IPS-11a (cell line): ENCODE measurements at regions not wholly inside any gene's neighbourhood (a gene's known extent, or its start where the extent isn't known, plus 50 kb on each side); places are given as distances from the start of the nearest gene placed in this dataset.

Experiments
- H3K4me3 ChIP-seq: one replicate; pipeline ENCODE4 v1.5.1; 2013; ENCODE audit warnings: low read depth, low read length, control low read depth

- H3K4me3 ChIP-seq: no peak overlapping the region
Observed at GRCh38 chrX:4754878-4755604, 1041.6 kb upstream of the PRKX start.

GRCh38 chrX:4741024-4741423, 1027.6 kb upstream of the PRKX start:
- no peak overlapping the region for H3K4me3 ChIP-seq

- no peak overlapping the region for H3K4me3 ChIP-seq
Observed at GRCh38 chrX:4735299-4735698, 1021.9 kb upstream of the PRKX start.

DNA sequence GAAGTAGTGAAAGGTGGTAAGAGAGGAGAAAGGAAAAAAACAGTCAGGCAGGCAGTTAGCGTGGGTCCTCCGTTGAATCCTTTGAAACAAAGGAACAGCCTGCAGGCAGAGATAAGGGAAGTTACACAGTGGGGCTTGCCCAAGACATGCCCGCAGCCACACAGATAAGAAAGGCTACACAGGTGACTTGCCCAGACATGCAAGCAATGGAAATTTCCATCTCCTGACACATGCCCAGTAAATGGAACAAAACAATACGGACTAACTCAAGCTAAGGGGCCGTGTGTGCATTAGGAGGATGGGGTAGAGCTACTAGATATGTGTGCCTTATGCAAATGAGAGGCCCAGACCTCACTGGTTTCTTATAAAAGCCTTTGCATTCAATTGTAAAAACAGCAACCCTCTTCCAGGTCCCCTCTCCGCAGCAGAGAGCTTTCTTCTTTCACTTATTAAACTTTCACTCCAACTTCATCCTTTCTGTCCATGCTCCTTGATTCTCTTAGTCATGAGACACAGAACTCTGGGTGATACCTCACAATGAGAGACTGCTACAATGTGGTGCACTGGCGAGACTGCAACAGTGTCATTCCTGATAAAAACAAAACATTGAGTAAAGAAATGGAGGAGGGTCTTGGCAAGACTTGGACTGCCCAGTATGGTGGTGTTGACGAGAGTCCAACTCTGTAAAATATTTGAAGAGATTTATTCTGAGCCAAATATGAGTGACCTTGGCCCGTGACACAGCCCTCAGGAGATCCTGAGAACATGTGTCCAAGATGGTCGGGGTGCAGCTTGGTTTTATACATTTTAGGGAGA, 997.4 kb upstream of the PRKX start:
- H3K4me3 ChIP-seq: no peak overlapping the region

DNA sequence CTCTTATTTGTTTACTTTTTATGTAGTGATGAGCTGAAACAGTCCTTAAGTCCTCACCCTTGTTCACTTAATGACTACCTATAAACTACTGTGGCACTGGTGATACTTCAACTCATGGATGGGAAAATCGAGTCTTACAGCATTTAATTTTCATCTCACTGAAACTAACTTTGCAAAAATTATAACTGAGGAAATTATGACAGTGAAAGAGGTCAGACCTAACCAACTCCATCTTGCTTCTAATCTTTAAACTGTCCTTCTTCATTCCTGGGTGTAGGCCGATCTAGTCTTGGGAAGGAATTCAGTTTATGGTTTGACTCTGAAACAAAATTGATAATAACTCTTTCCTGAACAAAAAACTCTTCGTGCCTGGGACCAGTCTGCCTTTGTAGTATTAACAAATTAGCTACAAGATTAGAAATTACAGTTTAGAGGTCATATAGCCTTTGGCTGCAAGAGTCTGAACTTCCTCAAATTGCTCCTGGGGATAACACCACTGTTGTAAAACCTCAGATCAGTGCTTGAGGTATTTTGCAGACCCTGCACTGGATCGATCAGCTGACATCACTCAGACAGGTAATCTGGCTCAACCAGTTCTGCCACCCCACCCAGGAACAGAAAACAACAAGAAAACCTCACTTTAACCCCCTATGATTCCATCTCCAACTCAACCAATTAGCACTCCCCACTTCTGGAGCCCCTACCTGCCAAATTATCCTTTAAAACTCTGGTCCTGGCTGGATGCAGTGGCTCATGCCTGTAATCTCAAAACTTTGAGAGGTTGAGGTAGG, 995.7 kb upstream of the PRKX start:
- H3K4me3 ChIP-seq: no peak overlapping the region

DNA sequence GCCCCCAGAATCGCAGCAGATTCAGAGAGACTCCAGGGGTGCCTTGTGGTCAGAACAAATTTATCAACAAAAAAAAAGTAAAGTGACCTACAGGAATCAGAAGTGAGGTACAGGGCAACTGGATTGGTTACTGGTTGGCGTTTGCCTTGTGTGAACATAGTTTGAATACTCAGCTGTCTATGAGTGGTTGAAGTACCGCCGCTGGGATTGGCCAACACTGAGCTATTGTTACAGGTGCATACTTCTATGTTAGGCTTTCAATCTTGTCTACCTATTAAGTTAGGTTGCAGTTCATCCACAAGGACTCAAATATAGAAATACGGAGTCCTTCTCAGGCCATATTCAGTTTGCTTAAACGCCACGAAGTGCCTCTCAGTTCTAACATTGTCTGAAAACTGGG, 993.5 kb upstream of the PRKX start:
- no peak overlapping the region for H3K4me3 ChIP-seq

DNA sequence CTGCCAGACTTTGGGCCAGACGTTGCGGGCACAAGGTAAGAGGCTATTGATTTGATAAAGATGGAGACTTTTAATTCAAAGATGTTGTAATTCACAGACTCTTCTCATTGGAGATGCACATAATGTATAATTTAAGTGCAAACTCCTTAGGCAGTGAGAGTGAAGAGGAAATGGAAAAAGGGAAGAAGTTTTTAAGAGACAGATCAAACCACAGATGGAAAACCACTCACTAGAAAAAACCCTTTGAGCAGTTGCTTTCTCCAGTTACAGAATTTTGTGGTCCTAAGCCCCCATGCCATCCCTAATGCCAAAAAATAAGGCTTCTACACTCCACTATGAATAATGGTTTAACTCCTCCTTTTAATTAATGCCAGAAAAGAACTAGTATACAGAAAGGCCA, 977.1 kb upstream of the PRKX start:
- no peak overlapping the region for H3K4me3 ChIP-seq

DNA sequence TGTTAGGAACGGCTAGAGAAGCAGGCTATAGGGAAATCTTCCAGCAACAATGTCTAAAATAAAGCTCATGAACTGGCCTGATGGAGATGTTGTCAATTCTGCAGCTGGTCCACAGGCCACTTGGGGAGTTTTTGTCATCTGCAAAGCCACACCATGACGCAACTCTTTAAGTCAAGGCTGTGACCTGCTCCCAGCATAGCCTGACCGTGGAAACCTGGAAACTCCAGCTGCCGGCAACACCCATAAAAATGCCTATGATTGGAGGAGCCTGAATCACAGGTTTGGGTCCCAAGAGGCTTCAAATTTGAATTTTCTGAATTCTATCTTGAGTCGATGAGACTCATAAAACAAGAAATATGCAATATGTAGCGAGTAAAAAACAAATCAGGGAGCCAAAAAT, 969.2 kb upstream of the PRKX start:
- no peak overlapping the region for H3K4me3 ChIP-seq

GRCh38 chrX:4675686-4676300, 962.3 kb upstream of the PRKX start:
- H3K4me3 ChIP-seq: no peak overlapping the region

DNA sequence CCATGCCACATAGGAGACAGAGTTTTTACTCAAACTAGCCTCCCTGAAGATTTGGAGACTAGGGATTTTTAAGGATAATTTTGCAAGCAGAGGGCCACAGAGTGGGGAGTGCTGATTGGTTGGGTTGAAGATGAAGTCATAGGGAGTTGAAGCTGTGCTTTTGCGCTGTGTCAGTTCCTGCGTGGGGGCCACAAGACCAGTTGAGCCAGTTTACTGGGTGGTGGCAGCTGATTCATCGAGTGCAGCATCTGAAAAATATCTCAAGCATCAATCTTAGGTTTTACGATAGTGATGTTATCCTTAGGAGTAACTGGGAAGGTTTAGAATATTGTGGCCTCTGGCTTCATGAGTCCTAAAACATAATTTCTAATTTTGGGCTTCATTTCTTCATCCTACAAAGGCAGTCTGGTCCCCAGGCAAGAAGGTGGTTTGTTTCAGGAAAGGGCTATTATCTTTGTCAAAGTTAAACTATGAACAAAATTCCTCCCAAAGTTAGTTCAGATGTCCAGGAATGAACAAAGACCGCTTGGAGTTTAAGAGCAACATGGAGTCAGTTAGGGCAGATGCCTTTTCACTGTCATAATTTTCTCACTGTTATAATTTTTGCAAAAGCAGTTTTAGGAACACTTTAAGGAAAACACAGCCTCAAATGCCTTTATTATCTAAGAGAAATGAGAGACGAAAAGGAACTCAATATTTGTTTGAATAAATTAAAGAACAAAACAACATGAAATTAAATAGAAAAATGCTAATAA, 960.8 kb upstream of the PRKX start:
- H3K4me3 ChIP-seq: no peak overlapping the region

DNA sequence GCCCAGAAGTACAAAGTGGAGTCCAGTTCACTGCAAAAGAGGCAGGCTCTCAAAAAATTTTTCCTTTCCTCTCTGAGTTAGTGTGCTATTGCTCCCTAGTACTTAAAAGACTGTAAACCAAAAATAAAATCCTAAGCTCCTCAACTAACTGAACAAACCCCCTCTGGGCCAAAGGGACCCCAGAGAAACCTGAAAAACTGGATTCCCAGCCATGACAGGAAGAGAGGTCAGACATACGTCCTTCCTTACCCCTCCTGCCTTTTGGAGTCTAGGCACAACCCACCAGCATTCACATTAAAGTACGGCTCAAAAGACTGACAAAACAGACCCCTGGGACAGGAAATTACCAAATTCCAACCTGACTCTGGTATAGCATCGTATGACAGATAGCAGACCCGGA, 957.9 kb upstream of the PRKX start:
- no peak overlapping the region for H3K4me3 ChIP-seq

GRCh38 chrX:4670606-4671005, 957.2 kb upstream of the PRKX start:
- H3K4me3 ChIP-seq: no peak overlapping the region

DNA sequence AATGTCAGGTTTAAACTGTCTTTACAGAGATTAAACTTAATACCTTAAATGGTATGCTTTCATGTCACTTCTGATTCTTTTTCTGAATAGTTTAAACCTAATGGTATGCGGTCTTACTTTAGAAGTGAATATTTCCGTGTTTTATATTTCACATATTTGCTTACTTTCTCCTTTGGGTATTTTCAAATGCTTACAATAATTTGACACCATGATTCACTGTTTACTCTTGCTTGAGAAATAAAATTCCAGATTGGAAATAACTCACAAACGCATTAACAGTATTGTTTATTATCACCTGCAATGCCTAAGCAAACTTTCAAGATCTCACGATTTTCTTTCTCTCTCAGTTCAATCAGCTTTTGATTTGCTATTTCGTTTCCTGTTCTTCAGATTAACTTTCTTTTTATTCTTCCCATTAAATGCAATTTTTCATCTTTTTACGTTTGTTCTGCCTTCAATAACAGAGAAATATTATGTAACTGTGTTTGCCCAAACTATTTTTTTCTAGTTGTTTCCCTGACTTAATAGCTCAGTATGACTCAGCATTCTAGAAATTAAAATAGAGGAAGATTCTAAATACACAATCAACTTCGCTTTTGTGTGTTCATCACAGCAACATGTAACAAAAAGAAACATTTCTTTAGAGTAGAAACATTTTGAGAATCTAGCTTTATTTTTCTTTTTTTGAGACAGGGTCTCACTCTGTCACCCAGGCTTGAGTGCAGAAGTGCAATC, 955.5 kb upstream of the PRKX start:
- no peak overlapping the region for H3K4me3 ChIP-seq

DNA sequence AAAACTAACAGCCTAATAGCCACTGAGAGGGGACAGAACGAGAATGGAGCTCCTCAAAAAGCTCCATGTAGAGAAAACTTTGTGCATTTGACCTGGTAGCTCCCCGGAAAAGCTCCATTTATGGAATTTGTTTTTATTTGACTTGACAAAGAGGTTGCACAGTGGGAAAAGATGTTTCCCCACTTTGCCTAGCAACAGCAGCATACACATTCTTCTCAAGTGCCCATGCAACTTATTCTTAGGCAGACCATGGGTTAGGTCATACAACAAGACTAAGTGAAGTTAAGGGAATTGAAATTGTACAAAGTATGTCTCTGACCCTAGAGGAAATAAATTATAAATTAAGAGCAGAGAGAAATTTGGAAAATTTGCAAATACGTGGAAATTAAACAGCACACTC, 949.6 kb upstream of the PRKX start:
- no peak overlapping the region for H3K4me3 ChIP-seq

DNA sequence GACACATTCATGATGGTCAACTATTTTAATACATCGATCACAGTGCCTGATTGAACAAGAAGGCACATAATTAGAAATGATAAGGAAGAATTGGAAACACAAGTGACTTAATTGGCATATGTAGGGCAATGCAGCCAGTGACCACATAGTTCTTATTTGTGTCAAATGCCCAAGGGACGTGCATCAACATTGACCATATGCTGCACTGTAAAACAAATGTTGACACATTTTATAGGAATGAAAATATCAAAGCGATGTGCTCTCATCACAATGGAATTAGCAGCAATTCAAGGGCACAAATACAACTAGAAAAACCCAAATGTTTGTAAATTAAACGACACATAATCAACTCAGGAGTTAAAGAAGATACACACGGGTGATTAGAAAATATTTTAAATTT, 948.3 kb upstream of the PRKX start:
- no peak overlapping the region for H3K4me3 ChIP-seq

DNA sequence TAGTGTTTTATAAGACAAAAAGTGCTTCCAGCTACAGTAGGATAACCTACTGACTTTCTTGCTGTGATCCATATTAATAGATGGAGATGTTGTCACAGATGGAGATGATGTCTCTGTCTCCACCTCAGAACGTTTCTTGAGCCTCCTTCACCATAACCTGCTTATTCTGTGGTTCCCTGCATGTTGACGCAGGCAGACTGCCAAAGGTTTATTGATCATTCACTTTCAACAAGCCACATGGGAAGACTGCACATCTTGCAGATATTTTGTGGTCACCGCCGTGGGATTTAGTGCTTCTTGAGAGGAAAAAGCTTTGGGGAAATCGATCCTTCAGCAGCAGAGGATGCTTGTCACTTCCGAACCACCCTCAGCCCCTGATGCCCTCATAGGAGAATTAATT, 943.0 kb upstream of the PRKX start:
- no peak overlapping the region for H3K4me3 ChIP-seq

DNA sequence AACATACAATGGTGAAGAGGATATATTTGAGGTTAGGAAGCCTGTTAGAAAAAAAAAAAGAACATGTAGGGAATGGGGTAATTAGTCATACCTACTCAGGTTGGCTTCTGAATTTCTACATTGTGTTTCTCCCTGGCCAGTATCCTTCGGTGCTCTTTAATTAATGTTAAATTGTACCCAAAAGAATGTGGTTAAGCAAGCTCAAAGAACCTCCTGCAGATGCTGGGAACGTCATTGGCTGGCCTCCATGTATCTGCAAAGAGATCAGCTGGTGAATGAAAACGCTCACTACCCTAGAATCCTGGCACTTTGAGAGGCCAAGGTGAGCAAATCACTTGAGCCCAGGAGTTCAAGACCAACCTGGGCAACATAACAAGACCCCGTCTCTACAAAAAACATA, 942.3 kb upstream of the PRKX start:
- no peak overlapping the region for H3K4me3 ChIP-seq

- H3K4me3 ChIP-seq: no peak overlapping the region
Observed at GRCh38 chrX:4642114-4642513, 928.7 kb upstream of the PRKX start.

GRCh38 chrX:4638036-4638435, 924.6 kb upstream of the PRKX start:
- no peak overlapping the region for H3K4me3 ChIP-seq

GRCh38 chrX:4627414-4627813, 914.0 kb upstream of the PRKX start:
- no peak overlapping the region for H3K4me3 ChIP-seq
